Activated CD8-positive, alpha-beta memory T cell treated with anti-CD3 and anti-CD28 coated beads, Interleukin-2, amount 50 U/mL, for 24 hours (primary cell): ENCODE measurements at regions not wholly inside any gene's neighbourhood (a gene's known extent, or its start where the extent isn't known, plus 50 kb on each side); places are given as distances from the start of the nearest gene placed in this dataset.

Experiments used
- DNase-seq: peaks from one replicate; pipeline ENCODE4 v3.0.0-alpha.2; 2020; ENCODE audit errors: extremely low read depth

DNA sequence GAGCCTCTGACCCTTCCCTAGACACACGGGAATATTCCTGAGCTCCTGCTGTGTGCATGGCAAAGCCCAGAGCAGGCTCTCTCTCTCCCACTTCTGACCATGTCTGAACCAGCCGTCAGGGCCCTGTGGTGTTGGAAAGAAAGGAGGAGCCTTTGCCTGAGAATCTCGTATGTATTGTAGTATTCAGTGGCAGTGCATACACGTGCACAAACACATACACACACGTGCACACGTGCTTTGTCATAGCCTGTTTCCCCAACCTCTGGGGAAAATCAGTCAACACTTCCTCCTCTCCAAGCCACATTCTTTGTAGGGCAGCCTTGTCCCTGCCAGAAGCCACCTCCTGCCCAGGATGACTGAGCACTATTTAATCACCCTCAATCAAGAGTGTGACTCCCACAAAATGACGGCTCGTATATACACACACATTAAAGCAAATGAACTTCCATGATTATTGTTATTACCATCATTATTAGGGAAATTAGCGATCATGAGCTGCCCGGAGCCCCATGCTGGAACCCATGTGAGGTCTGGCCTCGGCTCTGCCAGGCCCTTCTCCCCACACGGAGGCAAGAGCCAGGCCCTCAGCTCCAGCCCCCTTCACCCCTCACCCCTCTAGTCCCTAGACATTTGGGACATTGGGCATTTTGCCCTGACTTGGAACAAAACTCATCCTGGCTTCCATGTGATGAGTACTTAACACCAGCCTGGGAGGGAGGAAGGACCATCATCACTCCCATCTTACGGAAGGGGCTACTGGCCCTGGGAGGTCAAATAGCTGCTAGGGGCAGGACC lies 331.9 kb downstream of the NPHP4 start:
- no peak for DNase-seq

DNA sequence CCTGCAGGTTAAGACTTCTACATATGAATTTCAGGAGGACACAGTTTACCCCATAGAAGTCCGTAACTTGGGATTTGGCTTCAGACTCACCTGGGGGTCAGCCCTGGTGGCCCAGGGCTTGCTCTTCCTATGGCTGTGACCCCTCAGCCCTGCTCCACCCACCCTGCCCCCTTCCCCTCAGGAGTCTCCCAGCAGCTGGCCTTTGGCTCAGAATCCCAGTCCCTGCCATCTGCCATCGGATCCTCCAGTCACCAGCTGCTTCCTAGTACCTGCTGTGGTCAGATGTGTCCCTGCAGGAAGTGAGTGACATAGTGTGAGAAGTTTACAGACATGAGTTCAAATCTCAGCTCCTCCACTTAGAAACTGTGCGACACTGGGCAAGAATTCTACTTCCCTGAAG lies 332.6 kb downstream of the NPHP4 start:
- no peak for DNase-seq

DNA sequence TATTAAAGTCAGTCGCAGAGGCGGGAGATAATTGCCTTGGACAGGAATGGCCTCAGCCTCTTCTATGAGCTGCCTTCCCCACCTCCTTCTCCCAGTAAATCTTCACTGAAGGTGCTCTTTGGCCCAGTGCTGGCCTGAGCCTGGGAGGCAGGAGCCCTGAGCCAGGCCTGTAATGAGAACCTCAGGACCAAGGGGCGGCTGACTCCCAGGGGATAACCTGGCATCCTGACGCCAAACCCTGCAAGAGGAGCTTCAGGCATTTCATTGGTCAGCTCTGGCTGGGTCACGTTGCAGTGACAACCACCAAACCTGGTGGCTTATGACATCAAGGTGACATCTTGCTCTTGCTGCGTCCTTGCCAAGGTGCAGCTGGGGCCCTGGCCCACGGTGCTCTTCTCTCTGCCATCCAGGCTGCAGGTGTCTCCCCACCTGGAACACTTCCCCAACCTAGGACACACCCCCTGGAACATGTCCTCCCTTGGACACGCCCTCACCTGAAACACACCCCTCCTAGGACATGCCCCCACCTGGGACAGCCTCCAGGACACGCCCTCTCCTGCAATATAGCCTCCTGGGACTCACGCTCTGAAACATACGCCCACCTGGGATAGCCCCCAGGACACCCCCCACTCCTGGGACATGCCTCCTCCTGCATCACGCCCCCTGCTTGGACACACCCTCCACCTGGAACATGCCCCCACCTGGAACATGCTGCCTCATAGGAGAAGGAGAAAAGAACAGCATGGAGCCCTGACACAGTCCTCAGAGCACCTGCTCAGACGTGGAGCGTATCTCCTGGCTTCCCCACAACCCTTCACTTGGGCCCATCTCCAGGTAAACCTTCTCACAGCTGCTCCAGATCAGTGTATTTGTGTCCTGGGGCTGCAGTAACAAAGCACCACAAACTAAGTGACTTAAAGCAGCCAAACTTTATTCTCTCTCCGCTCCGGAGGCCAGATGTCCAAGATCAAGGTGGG lies 333.6 kb downstream of the NPHP4 start:
- no peak for DNase-seq

DNA sequence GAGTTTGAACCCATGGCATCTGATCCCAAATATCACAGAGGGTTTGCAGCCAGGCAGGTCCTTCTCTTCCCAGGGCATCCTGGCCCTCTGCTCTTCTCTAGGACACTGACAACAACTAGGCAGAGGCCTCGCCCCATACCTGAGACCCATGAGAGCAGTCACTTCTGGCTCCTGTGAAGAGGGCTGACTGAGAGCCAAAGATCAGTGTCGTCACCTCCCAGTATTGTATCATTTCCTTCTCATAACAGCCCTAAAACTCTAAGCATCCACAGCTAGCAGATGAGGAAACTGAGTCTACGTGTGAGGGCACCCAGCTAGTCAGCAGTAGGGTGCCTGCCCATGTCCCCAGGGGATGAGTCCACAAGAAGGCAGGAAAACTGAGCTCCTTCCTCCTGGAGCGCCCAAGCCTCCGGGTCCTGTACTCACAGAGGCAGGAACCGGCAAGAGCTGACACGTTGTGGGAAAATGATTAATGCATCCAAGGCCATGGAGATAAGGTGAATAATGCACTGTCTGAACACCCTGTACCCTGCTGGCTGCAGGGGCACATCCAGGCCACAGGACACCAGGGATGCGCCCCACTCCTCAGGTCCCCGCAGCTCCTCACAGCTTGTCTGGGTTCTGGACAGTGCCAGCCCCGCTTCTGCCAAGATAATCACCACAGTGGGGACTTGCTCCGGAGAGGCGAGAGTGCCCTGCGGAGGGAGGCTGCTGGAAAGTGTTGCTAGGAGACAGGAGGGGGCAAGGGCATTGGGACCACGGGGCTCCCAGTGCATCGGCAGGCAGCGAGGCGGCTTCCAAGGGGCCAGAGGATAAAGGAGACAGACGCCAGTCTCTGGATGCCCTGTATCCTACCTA lies 340.0 kb downstream of the NPHP4 start:
- no peak for DNase-seq

DNA sequence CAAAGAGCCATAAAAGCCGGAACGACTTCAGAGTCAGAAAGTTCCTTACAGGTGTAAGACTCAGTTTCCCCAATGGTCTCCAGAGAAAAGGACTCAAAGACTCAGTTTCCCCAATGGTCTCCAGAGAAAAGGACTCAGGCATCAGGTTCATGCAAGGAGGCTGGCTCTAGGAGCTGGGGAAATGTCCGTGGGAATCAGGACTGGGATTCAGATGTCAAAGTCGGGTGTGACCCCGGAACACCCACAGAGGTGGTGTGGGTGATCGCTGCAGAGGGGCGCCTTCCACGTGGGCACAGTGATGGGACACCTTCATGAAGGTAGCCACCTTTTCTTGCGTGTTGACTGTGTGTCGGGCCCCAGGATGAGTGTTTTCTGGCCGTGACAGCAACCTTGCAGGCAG lies 340.8 kb downstream of the NPHP4 start:
- no peak for DNase-seq

DNA sequence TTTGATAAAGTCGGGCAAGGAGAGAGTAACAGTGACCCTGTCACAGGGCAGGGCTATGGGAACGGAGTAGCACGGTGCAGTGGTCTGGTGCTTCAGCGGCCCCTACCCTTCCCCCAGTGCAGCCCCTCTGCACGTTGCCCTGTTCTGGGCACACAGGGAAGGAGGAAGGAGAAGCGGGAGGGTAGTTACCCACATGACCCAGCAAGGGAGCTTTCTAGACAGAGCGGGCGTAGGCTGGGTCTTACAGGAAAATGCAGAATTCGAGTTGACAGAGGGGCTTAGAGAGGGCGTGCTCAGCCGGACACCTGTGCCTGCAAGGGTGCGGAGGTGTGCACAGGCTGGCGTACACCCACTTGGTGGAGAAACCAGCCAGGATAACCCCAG lies 341.2 kb downstream of the NPHP4 start:
- no peak for DNase-seq

DNA sequence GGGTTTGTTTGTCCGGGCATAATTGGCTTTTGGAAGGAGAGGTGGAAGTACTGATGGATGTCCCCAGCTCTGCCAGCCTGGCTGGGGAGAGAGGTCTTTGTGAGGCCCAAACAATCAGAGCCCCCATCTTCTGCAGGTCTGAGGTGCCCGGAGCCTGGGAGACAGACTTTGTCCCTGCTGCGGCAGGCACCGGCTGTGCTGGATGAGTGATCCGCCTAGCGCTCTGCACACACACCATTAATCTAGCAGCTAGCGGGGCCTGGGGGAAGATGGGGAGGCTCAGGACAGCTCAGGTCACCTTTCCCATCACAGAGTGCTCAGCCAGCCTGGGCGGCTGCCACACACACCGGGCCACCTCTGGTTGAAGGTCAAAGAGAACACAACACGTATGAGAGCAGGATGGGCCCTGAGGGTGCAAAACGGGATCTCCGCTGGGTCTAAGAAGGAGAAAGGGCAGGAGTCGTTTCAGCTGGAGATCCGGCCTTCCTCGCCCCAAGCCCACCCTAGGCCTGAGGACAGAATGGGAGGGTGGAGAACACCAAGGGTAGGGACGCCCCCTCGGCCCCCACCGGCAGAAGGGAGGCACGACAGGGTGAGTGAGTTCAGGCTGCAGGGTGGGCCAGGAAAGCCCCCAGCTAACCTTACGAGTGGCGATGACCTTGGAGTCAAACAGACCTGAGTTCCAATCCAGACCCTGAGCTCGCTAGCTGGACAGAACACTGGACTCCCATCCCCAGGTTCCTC lies 341.8 kb downstream of the NPHP4 start:
- DNase-seq, result no peak

DNA sequence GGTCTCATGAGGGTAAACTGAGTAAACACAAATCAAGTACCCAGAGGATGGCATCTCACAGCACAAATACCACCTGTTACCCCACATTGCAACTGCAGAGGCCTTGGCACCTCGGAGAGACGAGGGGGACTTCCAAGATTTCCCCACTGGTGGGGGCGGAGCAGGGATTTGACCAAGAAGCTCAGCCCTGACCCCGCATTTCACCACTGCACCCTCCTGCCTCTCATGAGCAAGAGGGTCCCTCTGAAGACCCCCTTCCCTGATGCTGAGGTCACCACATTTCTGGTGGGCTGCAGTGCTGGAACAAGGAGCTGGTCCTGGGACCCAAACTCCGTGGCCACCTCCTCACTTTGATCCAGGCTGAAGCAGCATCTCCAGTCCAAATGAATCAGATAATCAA lies 342.4 kb downstream of the NPHP4 start:
- no peak for DNase-seq

DNA sequence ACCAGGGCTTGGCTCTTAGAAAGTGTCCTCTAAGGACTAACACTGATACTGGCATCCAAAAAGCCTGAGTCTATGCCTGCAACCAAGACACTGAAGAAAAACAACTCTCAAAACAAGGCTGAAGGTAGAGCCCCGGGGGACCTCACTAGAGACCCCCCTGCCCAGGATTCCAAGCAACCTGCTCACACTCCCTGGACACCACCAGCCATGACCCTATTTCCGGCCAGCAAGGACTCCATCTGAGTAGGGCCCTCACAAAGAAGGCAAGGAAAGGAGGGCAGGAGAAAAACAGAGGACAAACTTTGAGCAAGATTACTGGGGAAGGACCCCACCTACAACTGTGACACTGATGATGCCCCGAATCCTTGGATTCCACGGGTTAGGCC lies 343.1 kb downstream of the NPHP4 start:
- DNase-seq, result no peak

DNA sequence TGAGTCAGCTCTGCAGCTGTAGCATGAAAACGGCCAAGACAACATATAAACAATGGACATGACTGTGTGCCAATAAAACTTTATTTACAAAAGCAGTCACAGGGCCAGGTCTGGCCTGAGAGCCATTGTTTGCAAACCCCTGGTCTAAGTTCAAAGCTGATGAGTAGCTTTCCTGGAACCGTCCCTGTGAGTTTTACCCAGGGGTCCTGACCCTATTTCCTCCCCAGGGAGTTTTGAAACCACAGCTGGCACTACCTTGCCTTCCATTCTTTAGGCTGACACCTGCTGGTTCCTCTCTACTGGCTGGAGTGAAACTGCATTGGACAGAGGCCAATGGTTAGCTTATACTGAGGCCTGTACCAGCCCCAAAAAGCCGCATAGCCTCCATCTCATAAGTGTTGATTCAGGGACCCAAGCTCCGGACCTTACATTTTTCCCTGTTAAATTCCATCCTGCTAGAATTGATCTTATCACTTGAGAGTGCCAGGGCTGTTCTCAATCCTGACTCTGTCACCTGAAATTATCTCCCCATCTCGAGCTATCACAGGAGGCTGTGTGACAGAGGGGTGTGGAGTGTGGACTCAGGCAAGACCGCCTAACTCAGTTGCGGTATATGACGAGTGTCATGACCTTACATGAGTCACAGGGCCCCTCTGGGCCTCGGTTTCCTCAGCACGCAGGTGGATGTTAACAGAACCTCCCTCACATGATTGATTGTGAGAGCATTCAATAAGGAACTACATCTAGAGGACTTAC lies 343.6 kb downstream of the NPHP4 start:
- DNase-seq, result no peak

DNA sequence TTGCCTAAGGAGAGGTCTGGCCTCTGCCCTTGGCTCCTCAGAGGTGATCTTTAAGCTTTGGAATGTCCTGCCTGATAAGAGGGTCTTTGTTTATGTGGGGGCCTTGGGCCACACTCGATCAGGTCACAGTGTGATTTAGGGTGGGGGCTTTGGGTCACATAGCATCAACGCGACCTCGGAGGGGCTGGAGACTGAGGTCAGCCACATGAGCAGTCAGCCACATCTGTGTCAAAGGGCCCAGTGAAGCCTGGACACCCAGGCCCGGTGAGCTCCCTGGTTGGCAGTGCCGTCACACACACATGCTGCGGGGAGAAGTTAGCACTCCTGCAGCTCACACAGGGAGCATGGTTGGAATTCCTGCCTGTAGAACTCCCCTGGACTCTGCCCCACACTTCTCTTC lies 345.0 kb downstream of the NPHP4 start:
- DNase-seq, result no peak

DNA sequence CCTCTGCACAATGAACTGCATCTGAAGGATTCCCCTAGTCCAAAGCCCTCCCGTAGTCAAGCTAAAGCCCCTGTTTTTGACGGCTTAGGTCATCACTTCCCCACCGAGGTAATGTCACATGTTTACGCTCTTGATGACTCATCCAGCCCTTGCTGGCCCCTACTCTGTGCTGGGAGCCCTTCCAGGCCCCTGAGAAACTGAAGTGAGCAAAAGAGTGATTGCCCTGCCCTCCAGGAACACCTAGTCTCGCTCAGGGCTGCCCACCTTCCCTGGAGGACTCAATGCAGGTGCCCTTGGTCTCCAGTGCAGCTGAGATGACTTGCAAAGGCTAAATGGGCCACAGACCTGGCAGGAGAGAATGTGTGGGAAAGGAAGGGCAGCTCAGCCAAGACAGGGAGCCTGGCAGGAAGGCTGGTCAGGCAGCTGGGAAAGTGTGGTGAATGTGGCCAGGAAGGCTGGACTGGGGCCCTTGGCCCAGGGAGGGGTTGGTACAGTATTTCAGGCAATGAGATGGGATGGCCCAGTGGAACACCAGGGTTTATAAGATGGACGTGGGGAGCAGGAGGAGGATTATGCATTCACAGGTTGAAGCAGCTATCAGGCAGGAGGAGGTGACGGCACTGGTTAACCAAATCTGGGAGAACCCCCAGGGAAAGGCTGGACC lies 345.6 kb downstream of the NPHP4 start:
- DNase-seq, result no peak

DNA sequence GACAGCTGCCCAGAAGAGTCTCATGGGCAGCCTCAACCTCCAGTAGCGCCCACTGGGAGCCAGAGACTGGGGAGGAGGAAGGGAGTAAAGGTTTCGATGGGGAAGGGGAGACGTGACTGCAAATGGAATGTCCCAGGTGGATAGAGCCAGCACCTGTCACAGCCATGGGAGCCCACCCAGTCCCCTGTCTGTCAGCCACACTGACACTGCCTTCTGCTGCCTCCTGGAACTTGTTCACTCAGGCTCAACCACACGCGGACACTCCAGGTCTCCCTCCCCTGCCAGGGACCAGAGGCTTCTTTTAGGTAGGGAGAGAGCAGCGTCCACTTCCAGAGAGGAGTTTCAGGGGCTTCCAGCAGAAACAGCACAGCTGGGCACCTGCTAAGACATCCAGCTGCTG lies 346.3 kb downstream of the NPHP4 start:
- DNase-seq, result no peak

DNA sequence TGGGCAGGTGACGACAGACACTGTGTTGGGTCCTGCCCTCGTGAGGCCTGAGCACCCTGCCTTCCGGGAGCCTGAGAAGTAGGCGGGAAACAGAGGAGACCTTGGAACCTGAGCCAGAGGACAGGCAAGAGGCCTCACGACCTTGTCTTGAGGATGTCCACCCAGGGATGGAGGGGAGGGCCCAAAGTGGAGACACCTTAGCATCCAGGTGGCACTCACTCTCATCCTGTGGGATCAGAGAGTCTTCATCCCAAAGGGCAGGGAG lies 347.2 kb downstream of the NPHP4 start:
- no peak for DNase-seq

DNA sequence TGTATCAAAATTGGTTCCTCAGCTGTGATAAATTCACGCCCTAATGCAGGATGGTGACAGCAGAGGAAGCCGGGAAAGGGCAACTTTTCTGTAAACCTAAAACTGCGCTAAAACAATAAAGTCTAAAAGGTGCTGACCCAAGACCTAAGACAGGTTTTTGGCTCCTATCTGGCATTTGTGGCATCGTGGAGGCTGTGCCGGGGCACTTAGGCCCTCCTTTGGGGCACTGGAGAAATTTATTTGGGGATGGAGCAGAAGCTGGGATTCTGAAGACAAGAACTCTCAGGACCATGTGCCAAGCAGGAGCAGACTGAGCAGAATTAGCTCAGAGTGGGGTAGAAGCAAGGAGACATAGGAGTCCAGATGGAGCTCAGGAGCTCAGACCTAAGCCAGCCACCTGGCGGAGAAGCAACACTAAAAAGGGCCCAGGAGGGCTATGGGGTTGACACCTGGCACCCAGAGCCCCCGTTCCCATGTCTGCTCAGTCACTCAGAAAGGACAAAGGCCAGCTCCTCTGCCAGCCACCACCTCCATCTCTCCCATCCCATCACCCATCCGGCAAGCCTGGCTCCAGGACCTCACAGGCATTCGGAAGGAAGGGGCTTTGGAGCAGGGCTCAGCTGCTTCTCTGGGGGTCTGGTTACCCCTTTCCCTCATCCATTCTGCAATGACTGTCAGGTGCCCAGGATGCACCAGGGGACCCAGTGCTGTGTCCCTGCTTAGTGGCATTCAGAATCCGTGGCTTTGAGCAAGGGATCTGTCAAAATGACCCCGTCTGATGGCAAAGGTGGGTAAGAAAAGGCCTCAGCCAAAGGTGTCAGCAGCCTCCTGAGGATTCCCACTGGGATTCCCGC lies 347.7 kb downstream of the NPHP4 start:
- DNase-seq, result no peak

DNA sequence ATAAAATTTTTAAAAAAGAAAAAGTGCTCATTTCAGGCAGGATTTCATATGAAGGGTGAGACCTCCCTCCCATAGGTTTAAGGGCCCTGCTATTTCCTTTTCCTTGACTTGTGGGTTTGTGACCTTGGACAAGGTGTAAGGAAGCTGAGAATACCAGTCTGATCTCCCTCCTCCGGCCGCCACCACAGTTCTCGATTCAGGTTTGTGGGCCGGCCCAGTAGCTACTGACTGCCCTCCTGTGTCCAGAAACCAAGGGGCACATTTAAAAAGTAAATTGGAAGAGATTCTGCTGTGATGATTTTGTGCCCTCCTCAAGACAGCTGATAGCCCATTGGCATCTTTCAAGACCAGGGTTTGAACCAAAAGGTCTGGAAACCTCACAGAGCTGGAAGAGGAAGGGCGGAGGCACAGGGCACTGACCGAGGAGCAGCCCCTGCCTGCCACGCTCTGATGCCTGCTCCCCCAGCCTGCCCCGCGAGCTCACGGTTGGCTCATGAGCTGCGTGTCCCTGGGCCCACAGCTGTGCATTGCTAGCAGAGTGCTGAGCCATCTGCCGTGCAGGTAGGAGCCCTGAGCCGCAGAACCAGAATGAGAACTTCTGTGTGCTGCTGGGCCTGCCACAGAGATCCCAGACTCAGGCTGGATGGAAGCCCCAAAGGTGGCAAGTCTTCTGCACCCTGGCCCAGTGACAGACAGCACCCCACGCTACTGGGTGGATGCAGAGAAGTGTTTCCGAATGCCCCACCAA lies 348.7 kb downstream of the NPHP4 start:
- no peak for DNase-seq

DNA sequence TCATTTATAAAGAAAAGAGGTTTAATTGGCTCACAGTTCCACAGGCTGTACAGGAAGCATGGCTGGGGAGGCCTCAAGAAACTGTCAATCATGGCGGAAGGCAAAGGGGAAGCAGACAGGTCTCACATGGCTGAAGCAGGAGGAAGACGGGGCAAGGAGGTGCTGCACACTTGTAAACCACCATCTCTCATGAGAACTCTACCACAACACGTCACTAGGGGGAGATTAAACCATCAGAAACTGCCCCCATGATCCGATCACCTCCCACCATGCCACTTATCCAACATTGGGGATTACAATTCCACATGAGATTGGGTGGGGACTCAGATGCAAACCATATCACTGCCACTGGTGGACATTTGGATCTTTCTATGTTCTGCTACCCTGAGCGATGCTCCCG lies 351.4 kb downstream of the NPHP4 start:
- DNase-seq, result no peak

DNA sequence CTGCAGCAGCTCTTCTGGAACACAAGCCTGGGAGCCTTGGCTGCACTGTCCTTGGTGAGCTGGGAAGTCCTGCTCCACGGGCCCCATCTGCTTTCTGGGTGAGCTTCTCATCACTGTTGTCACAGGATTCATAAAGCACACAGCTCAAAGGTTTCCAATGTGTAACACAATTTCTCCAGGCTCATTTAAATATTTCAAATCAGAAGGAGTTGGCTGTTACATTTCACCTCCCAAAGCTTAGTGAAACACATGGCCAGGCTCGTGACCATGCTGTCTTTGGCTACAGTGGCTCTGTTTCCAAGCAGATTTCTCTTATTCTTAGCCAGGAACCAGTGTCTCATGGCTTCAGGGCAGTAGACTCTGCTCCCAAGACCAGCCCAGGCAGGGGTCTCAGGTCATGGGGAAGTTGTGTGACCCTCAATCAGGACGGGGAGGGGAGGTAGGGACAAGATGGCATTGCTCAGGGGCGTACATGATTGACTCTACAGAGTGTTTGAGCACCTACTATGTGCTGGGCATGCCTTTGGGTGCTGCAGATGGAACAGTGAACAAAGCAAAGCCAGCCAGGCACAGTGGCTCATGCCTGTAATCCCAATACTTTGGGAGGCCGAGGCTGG lies 353.0 kb downstream of the NPHP4 start:
- DNase-seq, result no peak
